Body of pancreas (tissue), 4 donors: ENCODE measurements at regions not wholly inside any gene's neighbourhood (a gene's known extent, or its start where the extent isn't known, plus 50 kb on each side); places are given as distances from the start of the nearest gene placed in this dataset.

Experiments
- ATAC-seq: fragments of 150-250 bp; one replicate; pipeline ENCODE4 v1.9.1; 2016
- DNase-seq, 4 donors: peaks; one replicate each; pipeline ENCODE4 v3.0.0-alpha.2; 2019
- H3K27ac ChIP-seq, 4 donors: fragments of 200-600 bp; sonication (generic); 1 replicate in 3 of 4; 2 replicates in 1 of 4; pipeline versions ENCODE4 v1.5.1 to v1.6.1; 2016 to 2019; ENCODE audit warnings: mild to moderate bottlenecking in 1 of 4, mixed read lengths in 1 of 4, moderate library complexity in 1 of 4
- H3K27me3 ChIP-seq, 2 donors: fragments of 200-600 bp; sonication (generic); one replicate each; pipeline ENCODE4 v1.6.0; 2016; ENCODE audit warnings: mild to moderate bottlenecking in 1 of 2
- H3K36me3 ChIP-seq, 2 donors: fragments of 200-600 bp; sonication (generic); replicated peaks in 1 of 2; 2 replicates each; pipeline ENCODE4 v1.5.1; 2016; ENCODE audit warnings: low read depth in 2 of 2; ENCODE audit not compliant: insufficient read depth in 1 of 2
- H3K4me1 ChIP-seq: fragments of 200-600 bp; sonication (generic); one replicate; pipeline ENCODE4 v1.6.0; 2016
- H3K4me3 ChIP-seq, 2 donors: fragments of 200-600 bp; sonication (generic); 1 replicate in 1 of 2; 2 replicates in 1 of 2; pipeline ENCODE4 v1.5.1; 2016 to 2019
- H3K9me3 ChIP-seq, 3 donors: fragments of 200-600 bp; sonication (generic); 1 replicate in 2 of 3; 2 replicates in 1 of 3; pipeline ENCODE4 v1.5.1; 2016
- CTCF ChIP-seq, 7 experiments: fragments of 450-650 bp in 4 of 7; fragments of 200-600 bp in 3 of 7; sonication (generic) in 3 of 7; IDR thresholded peaks; one replicate each; pipeline ENCODE4 v1.5.1; 2016 to 2019; ENCODE audit warnings: antibody characterized with exemption in 7 of 7
- POLR2A ChIP-seq, 3 donors: fragments of 450-650 bp; IDR thresholded peaks; one replicate each; pipeline ENCODE4 v1.6.1; 2016; ENCODE audit warnings: antibody characterized with exemption in 3 of 3, mild to moderate bottlenecking in 2 of 3
- WGBS, 2 donors: methylation state at CpG; one replicate each; pipeline ENCODE4 v1.1.5; 2017; 5-methylcytosine and 5-hydroxymethylcytosine counted together
- intact Hi-C: fragments of 100-400 bp; cut with DNase I; formaldehyde crosslinking; loops from one replicate; pipeline ENCODE4 v1.15.1; 2023

DNA sequence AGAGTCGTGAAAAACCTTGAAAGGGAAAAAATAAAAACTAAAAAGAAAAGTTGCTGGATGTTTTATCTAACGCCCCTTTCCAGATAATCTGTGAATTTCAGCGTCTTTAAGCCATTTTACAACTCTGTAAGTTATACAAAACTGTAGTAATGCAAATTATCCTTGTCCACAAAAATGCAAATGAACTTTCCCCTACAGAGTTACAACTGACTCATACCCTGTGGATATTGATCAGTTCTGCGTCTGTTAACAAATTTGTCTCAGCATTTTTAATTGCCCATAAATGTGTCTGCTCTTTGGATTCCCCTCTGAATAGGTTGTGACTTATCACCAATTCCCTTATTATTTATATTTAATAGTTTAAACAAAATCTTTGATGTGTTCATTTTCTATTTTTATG lies 105.9 kb upstream of the PRLR start:
- TF ChIP-seq POLR2A (IDR thresholded peaks at IDR 0.05), result no peak
- TF ChIP-seq CTCF (IDR thresholded peaks at IDR 0.05), result no peak
- no peaks in the 10 kb centered on the region for H3K27me3 ChIP-seq
- peak overlapping the region in 3 of 4 donors; percentile 2 to 66 (median 56) for H3K27ac ChIP-seq
- H3K4me1 ChIP-seq, result peaks cover 37% of the 10 kb centered on the region
- H3K36me3 ChIP-seq, result no peaks in the 10 kb centered on the region
- whole genome bisulfite sequencing, 2 donors, result 44 to 54% methylated on average over 4 of the region's 4 CpGs
- no peaks in the 10 kb centered on the region for H3K9me3 ChIP-seq
- H3K4me3 ChIP-seq, result no peak overlapping the region
- intact Hi-C loops, result no loop called here
- no peak for ATAC-seq
- no peak for DNase-seq

- intact Hi-C loops, result no loop called here
- peak; percentile 80 for ATAC-seq
- no peaks in the 10 kb centered on the region for H3K27me3 ChIP-seq
- 24 to 55% methylated on average over 4 of the region's 4 CpGs for WGBS, 2 donors
- peak overlapping the region in 3 of 4 donors; percentile 2 to 66 (median 56) for H3K27ac ChIP-seq
- H3K4me1 ChIP-seq, result peaks cover 37% of the 10 kb centered on the region
- TF ChIP-seq CTCF (IDR thresholded peaks at IDR 0.05) (no peak), POLR2A (IDR thresholded peaks at IDR 0.05) (no peak)
- H3K36me3 ChIP-seq, result no peaks in the 10 kb centered on the region
- peak; percentile 63 to 82 (median 74) for DNase-seq
- H3K9me3 ChIP-seq, result no peaks in the 10 kb centered on the region
- no peak overlapping the region for H3K4me3 ChIP-seq
Observed at GRCh38 chr5:35335752-35336151, 105.5 kb upstream of the PRLR start.

DNA sequence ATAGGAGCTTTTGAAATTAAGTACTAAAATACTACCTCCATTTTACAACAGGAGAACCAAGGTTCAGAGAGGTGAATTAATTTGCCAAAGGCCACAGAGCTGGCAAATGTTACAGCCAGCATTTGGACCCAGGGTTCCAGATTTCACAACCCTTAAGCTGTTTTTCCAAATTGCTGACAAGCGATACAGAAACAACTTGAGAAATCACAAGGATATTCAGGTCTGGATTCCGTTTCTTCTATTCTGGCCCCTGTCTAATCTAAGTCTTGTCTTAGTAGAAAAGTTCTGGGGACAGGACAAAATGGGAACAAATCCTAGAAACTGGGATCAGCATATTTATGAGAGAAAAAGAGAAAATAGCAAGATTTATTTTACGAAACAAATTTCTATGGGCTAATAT lies 103.1 kb upstream of the PRLR start:
- intact Hi-C loops, result no loop called here
- Histone ChIP-seq H3K36me3 (no peaks in the 10 kb centered on the region), H3K4me1 (peaks cover 32% of the 10 kb centered on the region), H3K27ac (no peak overlapping the region), H3K27me3 (no peaks in the 10 kb centered on the region), H3K9me3 (no peaks in the 10 kb centered on the region), H3K4me3 (no peak overlapping the region)
- no peak for ATAC-seq
- TF ChIP-seq POLR2A (IDR thresholded peaks at IDR 0.05), result no peak
- no peak for TF ChIP-seq CTCF (IDR thresholded peaks at IDR 0.05)
- DNase-seq, result no peak
- WGBS, 2 donors, result 56 to 67% methylated on average over 3 of the region's 3 CpGs

DNA sequence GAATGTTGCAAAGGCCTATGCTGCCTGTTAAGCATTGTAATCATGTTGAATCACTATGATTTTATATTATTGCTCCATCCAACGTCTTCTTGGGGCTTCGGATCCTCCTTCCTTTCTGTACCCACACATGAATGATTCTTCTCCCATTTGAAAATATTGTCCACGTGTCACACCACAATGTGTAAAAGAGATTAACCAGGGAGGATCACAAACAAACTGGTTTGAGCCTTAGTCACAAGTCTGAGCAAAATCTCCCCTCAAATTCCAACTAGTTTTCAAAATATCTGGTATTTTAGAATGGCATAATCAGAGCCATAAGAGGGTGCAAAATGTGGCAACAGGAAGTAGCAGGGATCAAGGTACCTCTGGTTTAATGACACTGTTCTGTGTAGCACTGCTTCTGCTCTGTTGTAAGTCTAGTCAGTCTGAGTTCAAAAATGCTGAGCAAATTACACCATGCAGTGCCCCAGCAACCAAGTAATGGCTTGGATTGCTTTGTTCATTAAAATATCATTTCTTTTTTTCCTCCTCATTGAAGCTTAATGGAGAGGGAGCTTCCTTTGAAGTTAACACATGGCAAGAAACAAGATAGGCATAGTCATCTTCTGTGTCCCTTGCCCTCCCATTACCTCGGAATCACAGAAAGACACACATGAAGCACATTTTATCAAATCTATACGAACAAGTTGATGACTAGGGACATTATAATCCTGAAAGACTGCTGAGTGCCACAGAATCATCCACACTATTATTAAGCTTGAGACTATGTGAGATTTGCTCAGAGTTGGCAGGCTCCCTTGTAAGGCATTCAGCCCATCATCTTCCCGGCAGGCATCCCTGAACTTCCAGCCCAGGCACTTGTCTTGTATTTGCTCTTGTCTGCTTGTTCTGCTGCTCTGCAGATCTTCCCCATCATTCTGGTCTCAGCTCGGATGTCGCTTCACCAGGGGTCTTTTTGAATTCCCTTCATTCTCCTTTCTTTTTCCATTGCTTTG lies 102.0 kb upstream of the PRLR start:
- intact Hi-C loops, result no loop called here
- H3K4me3 ChIP-seq, result no peak overlapping the region
- no peaks in the 10 kb centered on the region for H3K9me3 ChIP-seq
- H3K27me3 ChIP-seq, result no peaks in the 10 kb centered on the region
- no peak for DNase-seq
- peaks cover 20% of the 10 kb centered on the region for H3K4me1 ChIP-seq
- H3K36me3 ChIP-seq, result no peaks in the 10 kb centered on the region
- H3K27ac ChIP-seq, result no peak overlapping the region
- TF ChIP-seq CTCF (IDR thresholded peaks at IDR 0.05) (no peak), POLR2A (IDR thresholded peaks at IDR 0.05) (no peak)
- WGBS, 2 donors, result 71 to 82% methylated on average over 8 of the region's 8 CpGs
- ATAC-seq, result no peak
